Brain microvascular endothelial cell (primary cell): ENCODE measurements at regions not wholly inside any gene's neighbourhood (a gene's known extent, or its start where the extent isn't known, plus 50 kb on each side); places are given as distances from the start of the nearest gene placed in this dataset.

ENCODE experiments used
- DNase-seq: peaks from one replicate; pipeline ENCODE4 v3.0.0-alpha.2; 2020
- H3K27ac ChIP-seq: fragments of 250-450 bp; sonication (Bioruptor Pico); 2 replicates; pipeline ENCODE4 v1.5.1; 2020; ENCODE audit warnings: mild to moderate bottlenecking, moderate library complexity
- H3K27me3 ChIP-seq: fragments of 250-450 bp; sonication (Bioruptor Pico); replicated peaks from 2 replicates; pipeline ENCODE4 v1.5.1; 2020; ENCODE audit warnings: mild to moderate bottlenecking
- H3K36me3 ChIP-seq: fragments of 250-450 bp; sonication (Bioruptor Pico); replicated peaks from 2 replicates; pipeline ENCODE4 v1.5.1; 2020; ENCODE audit warnings: mild to moderate bottlenecking
- H3K4me3 ChIP-seq: 2 replicates; pipeline ENCODE4 v1.5.1; 2011; ENCODE audit warnings: low read depth, mild to moderate bottlenecking, control low read depth, low read length, moderate library complexity
- in situ Hi-C: cut with HindIII; loops from 2 replicates; pipeline ENCODE4 v1.10.0; 2017; ENCODE audit warnings: low sequenced_read_pairs, low pct_ligation_motif_present
- TF ChIP-seq, protein P1 (sequence below): IDR thresholded peaks from 2 replicates; pipeline ENCODE4 v1.5.1; 2011; ENCODE audit warnings: low read depth, mild to moderate bottlenecking, moderate library complexity, low read length, control low read depth, inconsistent platforms; ENCODE audit errors: missing control alignments

DNA sequence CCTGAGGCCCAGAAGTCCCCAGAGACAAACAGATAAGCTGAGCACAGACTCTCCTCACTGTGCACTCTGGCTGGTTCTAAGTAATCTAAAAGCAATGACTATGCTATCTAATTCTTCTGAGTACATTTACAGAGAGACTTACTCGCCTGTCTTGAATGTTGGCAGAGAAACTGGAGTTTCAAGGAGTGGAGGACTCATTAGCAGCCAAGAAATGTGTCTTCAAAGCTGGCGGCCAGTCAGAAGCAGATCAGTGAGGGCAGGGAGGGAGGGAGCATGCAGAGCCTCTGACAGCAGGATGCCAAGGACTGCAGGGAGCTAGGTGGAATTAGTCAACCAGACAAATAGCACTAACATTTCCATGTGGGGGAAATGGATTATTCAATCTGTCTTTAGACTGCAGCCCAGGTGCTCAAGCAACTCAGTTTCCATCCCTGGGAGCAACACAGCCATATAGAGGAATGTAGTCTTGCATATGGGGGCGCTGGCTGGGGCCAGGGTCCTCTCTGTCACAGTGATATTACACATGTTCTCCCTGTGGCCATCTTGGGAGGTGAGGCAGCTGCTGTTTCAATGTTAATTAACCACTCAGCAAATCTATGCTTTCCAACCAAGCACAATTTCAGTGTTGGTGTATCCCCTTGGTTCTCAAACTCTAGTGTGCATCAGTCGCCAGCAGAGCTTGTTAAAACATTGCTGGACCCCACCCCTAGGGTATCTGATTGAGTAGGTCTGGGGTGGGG lies 97.9 kb downstream of the CCNA1 start:
- peak; percentile 7 for DNase-seq

DNA sequence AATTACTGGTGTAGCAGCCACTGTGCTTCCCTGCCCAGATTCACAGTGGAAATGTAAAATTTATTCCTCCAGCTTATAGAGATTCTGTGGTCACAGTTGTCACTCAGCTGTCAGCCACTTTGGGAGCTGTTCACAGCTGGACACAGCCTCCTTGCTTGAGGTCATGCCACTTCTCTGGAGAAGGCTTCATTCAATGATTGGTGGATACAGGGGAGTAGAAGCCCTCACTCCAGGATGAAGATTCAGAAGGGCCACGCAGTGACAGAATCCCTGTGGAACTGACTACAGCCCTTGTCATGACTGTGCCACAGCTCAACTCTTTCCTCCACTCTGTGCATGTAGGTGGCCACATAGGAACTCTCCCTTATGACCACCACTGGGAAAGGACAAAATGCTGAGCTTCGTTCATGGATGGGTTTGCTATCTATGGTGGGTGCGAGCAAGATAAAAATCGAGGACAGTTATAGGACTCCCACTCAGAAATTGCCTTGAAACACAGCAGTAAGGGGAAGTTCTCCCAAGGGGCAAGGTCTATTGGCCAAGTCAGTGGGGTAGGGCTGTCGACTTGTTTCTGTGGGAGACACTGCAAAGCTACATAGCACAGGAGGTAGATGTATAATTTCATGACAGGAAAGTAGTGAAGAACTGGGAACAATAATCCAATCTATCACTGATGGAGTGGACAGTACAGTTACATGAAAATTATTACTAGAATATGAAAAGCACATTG lies 98.7 kb downstream of the CCNA1 start:
- TF ChIP-seq, protein P1, sequence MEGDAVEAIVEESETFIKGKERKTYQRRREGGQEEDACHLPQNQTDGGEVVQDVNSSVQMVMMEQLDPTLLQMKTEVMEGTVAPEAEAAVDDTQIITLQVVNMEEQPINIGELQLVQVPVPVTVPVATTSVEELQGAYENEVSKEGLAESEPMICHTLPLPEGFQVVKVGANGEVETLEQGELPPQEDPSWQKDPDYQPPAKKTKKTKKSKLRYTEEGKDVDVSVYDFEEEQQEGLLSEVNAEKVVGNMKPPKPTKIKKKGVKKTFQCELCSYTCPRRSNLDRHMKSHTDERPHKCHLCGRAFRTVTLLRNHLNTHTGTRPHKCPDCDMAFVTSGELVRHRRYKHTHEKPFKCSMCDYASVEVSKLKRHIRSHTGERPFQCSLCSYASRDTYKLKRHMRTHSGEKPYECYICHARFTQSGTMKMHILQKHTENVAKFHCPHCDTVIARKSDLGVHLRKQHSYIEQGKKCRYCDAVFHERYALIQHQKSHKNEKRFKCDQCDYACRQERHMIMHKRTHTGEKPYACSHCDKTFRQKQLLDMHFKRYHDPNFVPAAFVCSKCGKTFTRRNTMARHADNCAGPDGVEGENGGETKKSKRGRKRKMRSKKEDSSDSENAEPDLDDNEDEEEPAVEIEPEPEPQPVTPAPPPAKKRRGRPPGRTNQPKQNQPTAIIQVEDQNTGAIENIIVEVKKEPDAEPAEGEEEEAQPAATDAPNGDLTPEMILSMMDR = no peak
- in situ Hi-C loops = no loop called here
- no peaks in the 10 kb centered on the region for H3K27me3 ChIP-seq
- H3K4me3 ChIP-seq = no peak overlapping the region
- H3K27ac ChIP-seq = no peak overlapping the region
- no peaks in the 10 kb centered on the region for H3K36me3 ChIP-seq
- no peak for DNase-seq

More for the DNA sequence above, 97.9 kb downstream of the CCNA1 start:
- TF ChIP-seq, protein P1 = no peak
- in situ Hi-C loops = no loop called here
- no peak overlapping the region for H3K27ac ChIP-seq
- H3K4me3 ChIP-seq = no peak overlapping the region
- H3K36me3 ChIP-seq = no peaks in the 10 kb centered on the region
- H3K27me3 ChIP-seq = no peaks in the 10 kb centered on the region

DNA sequence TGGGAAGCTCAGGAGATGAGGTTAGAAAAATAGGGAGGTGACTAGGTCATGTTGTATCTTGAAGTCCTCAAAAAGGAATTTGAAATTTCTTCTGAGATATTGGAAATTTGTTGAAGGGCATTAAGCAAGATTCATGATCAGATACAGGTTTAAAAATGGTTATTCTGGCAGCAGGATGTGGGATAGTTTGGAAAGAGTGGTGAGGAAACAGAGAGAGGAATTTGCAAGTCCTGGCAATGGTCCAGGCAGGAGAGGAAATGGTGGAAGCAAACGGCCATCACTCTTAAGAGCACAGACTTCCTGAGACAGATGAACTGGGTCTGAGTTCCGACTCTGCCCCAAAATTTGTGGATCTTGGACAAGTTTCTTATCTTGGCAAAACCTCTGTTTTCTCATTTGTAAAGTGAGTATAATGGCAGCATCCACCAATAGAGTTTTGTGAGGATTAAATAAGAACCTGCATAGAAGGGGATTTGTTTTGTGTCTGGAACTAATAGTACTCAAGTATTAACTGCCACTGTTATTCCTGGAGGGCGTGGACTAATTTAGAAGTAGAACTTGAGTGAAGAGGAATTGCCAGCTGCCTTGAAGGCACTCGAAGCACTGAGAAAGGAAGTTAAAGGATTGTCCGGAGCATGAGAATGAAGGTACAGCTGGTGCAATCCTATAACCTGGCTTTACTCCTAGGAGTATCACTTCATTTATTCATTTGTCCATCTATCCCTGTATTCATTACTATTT lies 99.6 kb downstream of the CCNA1 start:
- DNase-seq = no peak

DNA sequence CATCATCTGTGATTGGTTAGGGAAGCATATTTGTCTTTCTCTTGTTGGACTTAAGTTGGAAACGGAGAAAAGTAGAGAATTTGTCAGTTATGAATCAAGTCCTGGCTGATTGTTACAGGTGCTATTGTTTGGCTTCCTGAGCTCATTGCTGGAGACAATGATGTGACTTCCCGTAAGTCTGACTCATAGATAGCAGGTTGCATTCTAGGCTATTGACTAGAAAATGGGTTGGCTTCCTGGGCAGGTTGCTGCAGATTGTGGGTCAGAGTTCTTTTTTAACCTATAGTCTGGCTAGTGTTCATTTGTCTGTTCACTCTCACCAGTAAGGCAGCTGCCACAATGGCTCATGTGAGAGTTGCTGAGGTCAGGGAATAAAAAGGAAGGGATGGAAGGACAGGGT lies 101.5 kb downstream of the CCNA1 start:
- in situ Hi-C loops = no loop called here
- TF ChIP-seq, protein P1 = no peak
- H3K4me3 ChIP-seq = no peak overlapping the region
- DNase-seq = no peak
- no peaks in the 10 kb centered on the region for H3K27me3 ChIP-seq
- no peak overlapping the region for H3K27ac ChIP-seq
- no peaks in the 10 kb centered on the region for H3K36me3 ChIP-seq

More for the DNA sequence above, 99.6 kb downstream of the CCNA1 start:
- no peak overlapping the region for H3K27ac ChIP-seq
- H3K27me3 ChIP-seq = no peaks in the 10 kb centered on the region
- in situ Hi-C loops = no loop called here
- no peak overlapping the region for H3K4me3 ChIP-seq
- TF ChIP-seq, protein P1 = no peak
- no peaks in the 10 kb centered on the region for H3K36me3 ChIP-seq

DNA sequence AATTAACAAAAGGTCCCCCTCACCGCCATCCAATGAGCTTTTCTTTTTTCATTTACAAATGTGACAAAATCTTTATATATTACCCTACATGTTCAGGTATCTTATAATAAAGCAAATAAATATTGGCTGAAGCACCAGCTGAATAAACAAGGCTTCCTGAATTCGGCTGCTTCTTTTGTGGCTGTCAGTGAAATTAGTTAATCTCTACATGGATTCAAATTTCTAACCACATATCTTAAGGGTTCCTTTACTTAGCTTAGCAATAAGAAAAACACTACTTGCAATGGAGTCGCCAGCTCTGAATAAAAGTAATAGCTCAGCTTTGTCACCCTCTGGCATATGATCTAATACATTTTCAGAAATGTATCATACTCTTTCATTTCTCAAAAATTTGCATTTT lies 104.3 kb downstream of the CCNA1 start:
- H3K4me3 ChIP-seq = no peak overlapping the region
- no peaks in the 10 kb centered on the region for H3K36me3 ChIP-seq
- H3K27ac ChIP-seq = no peak overlapping the region
- DNase-seq = no peak
- in situ Hi-C loops = no loop called here
- no peaks in the 10 kb centered on the region for H3K27me3 ChIP-seq
- TF ChIP-seq, protein P1 = no peak
